ENCODE measurements at regions not wholly inside any gene's neighbourhood (a gene's known extent, or its start where the extent isn't known, plus 50 kb on each side); places are given as distances from the start of the nearest gene placed in this dataset.
"Not testable (repeated sequence)": the region's sequence is repeated elsewhere in the genome, so short reads cannot be mapped to it uniquely, and the experiment has no call there.

DNA sequence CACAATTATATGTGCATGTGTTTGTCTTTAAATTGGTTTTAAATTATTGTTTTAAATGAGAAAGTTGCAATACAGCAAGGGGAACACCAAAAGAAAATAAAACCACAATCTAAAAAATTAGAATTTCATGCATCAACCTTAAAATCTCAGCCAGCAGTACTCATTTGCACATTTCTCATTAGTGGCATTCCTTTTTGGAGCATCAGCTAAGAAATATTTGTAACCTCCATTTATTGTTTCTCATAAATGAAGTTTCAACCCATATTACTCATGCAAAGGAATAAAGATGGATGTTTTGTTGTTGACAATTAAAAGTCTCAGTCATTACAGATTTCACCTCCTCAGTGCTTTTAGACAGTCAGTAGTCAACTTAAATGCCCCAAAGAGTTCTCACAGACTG, 160.1 kb downstream of the TBX15 start:
- Mint-ChIP-seq H3K27me3 (ENCODE audit: low read depth) (no peaks in the 10 kb centered on the region), H3K9me3 (peaks cover 15 to 16% of the 10 kb centered on the region in 2 donors), H3K4me1 (ENCODE audit: low read depth) (no peaks in the 10 kb centered on the region), H3K27ac (no peak overlapping the region), H3K36me3 (ENCODE audit: insufficient read depth in 2 of 2) (peaks cover 1 to 3% of the 10 kb centered on the region in 2 donors), H3K4me3 (no peak overlapping the region)
- DNase-seq (no peak), ATAC-seq (replicated peaks in 1 of 2) (no peak)

DNA sequence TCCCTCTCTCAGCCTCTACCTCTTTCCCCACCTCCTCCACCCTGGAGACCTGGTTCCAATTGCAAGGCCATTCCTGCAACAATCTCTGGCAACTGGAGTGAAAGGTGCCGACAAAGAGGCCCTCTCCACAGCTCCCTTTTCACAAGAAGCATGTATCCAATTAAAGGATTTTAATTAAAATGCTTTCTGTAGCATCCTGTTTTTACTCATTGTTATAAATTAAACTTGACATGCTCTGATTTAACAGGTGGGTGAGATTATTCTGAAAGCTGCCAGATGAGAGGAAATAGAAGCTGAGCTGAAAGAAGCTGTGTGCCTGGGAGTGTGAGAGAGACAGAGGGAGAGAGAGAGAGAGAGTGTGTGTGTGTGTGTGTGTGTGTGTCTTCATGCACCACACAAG, 160.5 kb downstream of the TBX15 start:
- no peak for ATAC-seq (replicated peaks in 1 of 2)
- Mint-ChIP-seq H3K4me1 (ENCODE audit: low read depth) (no peaks in the 10 kb centered on the region), H3K4me3 (no peak overlapping the region), H3K27ac (no peak overlapping the region), H3K9me3 (peaks cover 14 to 16% of the 10 kb centered on the region in 2 donors), H3K27me3 (ENCODE audit: low read depth) (no peaks in the 10 kb centered on the region), H3K36me3 (ENCODE audit: insufficient read depth in 2 of 2) (peaks cover 1 to 3% of the 10 kb centered on the region in 2 donors)
- no peak for DNase-seq

DNA sequence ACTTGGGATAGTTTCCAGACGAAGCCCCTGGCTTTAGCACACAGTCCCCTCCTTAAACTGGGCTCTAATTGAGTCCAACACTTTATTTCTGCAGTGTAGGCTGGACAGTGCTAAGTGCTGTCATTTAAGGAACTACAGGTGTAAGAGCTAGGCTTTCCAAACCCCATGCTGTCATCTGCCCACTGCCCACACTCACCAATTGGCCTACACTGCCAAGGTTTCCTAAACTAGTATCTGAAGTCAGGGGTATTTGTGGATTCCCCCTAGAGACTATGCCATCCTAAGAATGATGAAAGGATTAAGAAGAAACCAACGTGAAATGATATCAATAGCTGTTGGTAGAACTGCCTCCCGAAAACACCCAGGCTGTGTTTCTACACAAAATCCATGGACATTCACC, 160.9 kb downstream of the TBX15 start:
- ATAC-seq (replicated peaks in 1 of 2): no peak

DNA sequence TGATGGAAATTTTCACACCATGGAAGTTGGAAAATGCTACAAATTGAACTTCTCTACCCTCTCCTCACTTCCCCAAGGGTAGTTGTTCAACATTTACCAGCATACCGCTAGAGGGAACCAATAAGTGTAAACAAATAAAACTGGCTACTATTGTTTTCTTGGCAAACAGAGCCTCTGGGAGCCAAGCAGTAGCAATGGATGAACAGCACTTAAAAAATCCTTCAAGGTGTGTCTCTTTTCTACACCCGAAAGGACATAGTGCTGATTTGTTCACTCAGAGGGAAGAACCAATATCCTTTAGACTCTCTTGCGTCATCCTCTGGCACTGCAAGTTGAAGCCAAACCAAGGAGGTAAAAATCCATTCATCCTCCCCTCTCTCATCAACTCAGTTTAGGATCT, 161.5 kb downstream of the TBX15 start:
- H3K27ac Mint-ChIP-seq: no peak overlapping the region
- peaks cover 13 to 18% of the 10 kb centered on the region in 2 donors for H3K9me3 Mint-ChIP-seq
- ATAC-seq (replicated peaks in 1 of 2): no peak
- H3K4me1 Mint-ChIP-seq (ENCODE audit: low read depth): no peaks in the 10 kb centered on the region
- no peak overlapping the region for H3K4me3 Mint-ChIP-seq
- H3K27me3 Mint-ChIP-seq (ENCODE audit: low read depth): no peaks in the 10 kb centered on the region
- DNase-seq: no peak
- H3K36me3 Mint-ChIP-seq (ENCODE audit: insufficient read depth in 2 of 2): peaks cover 1 to 3% of the 10 kb centered on the region in 2 donors

More for the DNA sequence above, 160.9 kb downstream of the TBX15 start:
- Mint-ChIP-seq H3K4me1 (ENCODE audit: low read depth) (no peaks in the 10 kb centered on the region), H3K36me3 (ENCODE audit: insufficient read depth in 2 of 2) (peaks cover 1 to 3% of the 10 kb centered on the region in 2 donors), H3K27ac (no peak overlapping the region), H3K9me3 (peaks cover 13 to 16% of the 10 kb centered on the region in 2 donors), H3K4me3 (no peak overlapping the region), H3K27me3 (ENCODE audit: low read depth) (no peaks in the 10 kb centered on the region)
- no peak for DNase-seq

DNA sequence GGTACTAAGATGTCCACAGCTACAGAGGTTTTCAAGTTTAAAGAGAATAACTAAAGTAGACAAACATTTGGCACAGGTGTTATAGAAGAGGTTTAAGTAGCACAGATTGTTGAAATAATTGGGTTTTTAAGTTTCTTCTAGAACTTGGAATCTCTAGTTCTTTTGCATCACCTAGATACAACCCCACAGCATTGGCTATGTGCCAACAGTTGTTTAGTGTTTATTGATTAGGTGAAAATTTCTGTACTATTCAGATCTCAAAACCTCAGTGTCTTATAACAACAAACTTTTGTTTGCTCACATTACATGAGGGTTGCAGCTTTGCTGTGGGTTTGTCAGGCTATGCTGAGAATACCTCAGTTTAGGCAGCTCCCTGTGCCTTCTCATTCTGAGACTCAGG, 162.5 kb downstream of the TBX15 start:
- DNase-seq (no peak), ATAC-seq (replicated peaks in 1 of 2) (no peak)
- peaks cover 0 to 3% of the 10 kb centered on the region in 2 donors for H3K36me3 Mint-ChIP-seq (ENCODE audit: insufficient read depth in 2 of 2)
- H3K27ac Mint-ChIP-seq: no peak overlapping the region
- H3K4me1 Mint-ChIP-seq (ENCODE audit: low read depth): no peaks in the 10 kb centered on the region
- H3K27me3 Mint-ChIP-seq (ENCODE audit: low read depth): no peaks in the 10 kb centered on the region
- no peak overlapping the region for H3K4me3 Mint-ChIP-seq
- H3K9me3 Mint-ChIP-seq: peaks cover 11 to 17% of the 10 kb centered on the region in 2 donors

DNA sequence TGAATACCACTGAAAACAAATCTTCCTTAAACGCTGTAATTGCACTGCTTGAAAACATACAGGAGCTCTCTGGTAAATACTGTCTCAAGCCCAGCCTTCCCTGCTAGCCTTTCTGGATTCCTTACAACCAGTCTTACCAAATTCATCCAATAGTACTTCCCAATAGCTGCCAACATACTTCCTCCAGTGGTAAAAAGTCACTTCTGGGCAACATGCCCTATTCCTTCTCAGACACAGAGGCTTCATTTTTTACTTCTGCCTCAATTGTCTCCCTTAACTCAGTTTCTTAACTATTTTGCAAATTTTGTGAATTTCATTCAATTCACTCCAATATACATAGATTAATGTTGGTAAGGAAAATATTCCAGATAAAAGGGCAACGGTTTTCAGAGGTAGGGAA, 166.3 kb downstream of the TBX15 start:
- Mint-ChIP-seq H3K27ac (no peak overlapping the region), H3K27me3 (ENCODE audit: low read depth) (no peaks in the 10 kb centered on the region), H3K9me3 (peaks cover 6 to 11% of the 10 kb centered on the region in 2 donors), H3K4me3 (no peak overlapping the region), H3K4me1 (ENCODE audit: low read depth) (no peaks in the 10 kb centered on the region), H3K36me3 (ENCODE audit: insufficient read depth in 2 of 2) (no peaks in the 10 kb centered on the region)
- ATAC-seq (replicated peaks in 1 of 2) (no peak), DNase-seq (no peak)

DNA sequence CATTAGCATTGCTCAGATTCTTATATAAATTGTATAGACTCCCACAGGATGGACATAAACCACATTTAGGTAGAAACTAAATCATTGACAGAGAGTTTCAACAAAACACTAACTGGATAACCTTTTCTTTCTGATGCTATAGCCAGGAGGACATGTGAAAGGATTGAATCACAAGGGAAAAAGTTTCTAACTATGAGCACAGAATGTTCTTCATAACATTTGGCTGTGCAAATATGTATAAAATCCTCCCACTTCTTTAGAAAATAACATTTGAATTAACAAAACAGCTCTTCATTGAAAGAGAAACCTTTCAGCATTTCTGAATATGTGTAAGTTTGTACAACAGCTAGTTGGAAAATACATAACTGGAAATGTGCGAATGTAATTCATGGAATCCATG, 167.3 kb downstream of the TBX15 start:
- H3K27me3 Mint-ChIP-seq (ENCODE audit: low read depth): no peaks in the 10 kb centered on the region
- ATAC-seq (replicated peaks in 1 of 2): no peak
- no peaks in the 10 kb centered on the region for H3K36me3 Mint-ChIP-seq (ENCODE audit: insufficient read depth in 2 of 2)

DNA sequence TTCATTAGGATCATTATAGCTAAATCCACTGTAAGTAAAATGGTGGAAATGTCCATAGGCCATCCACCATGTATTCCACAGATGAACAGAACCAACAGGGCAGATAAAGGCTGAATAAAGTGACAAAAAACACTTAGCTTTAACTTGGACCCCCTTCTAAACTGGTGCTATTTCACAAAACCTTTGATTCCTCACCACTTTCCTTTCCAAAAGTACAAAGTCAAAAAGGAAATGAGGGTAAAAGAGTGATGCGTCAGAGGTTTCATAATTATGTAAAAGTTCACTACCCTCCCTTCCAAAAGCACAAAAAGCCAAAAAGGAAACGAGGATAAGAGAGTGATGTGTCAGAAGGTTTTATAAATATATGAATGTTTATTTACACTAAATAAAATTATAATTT, 172.2 kb downstream of the TBX15 start:
- no peak for ATAC-seq (replicated peaks in 1 of 2)
- no peak for DNase-seq
- Mint-ChIP-seq H3K9me3 (peaks cover 5% of the 10 kb centered on the region in 2 donors), H3K4me1 (ENCODE audit: low read depth) (no peaks in the 10 kb centered on the region), H3K27ac (no peak overlapping the region), H3K27me3 (ENCODE audit: low read depth) (no peaks in the 10 kb centered on the region), H3K4me3 (no peak overlapping the region), H3K36me3 (ENCODE audit: insufficient read depth in 2 of 2) (no peaks in the 10 kb centered on the region)

More for the DNA sequence above, 167.3 kb downstream of the TBX15 start:
- Mint-ChIP-seq H3K4me3 (no peak overlapping the region), H3K9me3 (peaks cover 6 to 11% of the 10 kb centered on the region in 2 donors), H3K27ac (no peak overlapping the region), H3K4me1 (ENCODE audit: low read depth) (no peaks in the 10 kb centered on the region)
- DNase-seq: no peak

DNA sequence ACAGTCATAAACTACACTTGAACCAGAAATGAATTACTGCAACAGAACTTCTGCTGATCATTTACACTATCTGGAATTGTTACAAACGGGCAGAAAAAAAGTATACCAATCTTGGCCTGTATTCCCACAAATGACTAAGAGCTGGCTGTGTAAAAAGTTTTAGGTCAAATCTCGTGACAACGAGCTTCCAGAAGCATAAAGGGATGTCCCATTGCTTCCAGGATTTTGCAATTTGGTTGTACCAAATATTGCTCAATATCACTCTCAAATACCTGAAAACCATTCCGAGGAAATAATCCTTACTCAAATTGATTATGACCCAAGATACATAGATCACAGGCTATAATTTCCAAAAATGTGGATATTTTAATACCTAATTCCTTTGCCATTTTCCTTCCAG, 175.6 kb downstream of the TBX15 start:
- no peak overlapping the region for H3K27ac Mint-ChIP-seq
- DNase-seq (no peak), ATAC-seq (replicated peaks in 1 of 2) (no peak)
- no peaks in the 10 kb centered on the region for H3K27me3 Mint-ChIP-seq (ENCODE audit: low read depth)
- H3K4me3 Mint-ChIP-seq: no peak overlapping the region
- peaks cover 3% of the 10 kb centered on the region in 2 donors for H3K9me3 Mint-ChIP-seq
- H3K36me3 Mint-ChIP-seq (ENCODE audit: insufficient read depth in 2 of 2): no peaks in the 10 kb centered on the region
- no peaks in the 10 kb centered on the region for H3K4me1 Mint-ChIP-seq (ENCODE audit: low read depth)

DNA sequence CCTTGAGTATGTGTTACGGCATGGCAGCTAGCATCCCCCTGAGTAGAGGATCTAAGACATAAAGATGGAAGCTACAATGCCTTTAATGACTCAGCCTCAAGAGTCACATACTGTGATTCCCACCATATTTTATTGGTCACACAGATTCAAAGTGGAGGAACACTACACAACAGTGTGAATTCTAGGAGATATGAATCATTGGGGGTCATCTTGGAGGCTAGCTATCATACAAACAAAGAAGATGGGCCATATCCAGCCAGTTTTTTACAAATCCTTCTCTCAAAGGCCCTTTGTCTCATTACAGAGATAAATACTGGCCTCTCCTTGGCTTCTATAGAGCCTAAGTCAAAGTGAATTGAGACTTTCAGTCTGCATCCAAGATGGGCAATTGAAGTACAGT, 177.0 kb downstream of the TBX15 start:
- peaks cover 3% of the 10 kb centered on the region in 2 donors for H3K9me3 Mint-ChIP-seq
- no peak for DNase-seq
- no peak overlapping the region for H3K4me3 Mint-ChIP-seq

DNA sequence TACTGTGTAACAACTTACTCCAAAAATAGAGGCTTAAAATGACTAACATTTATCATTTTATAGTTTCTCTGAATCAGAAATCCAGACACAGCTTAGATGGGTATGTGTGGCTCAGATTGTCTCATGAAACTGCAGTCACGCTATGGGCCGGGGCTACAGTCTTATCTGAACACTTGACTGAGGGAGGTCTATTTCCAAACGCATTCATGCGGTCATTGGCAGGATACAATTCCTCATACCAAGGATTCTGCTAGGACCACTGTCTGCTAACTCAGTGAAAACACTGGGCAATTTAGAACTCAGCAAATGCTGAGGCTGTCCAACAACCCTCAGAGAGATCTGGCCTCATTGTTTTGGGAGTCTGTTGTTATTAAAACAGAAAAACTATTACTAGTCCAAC, 178.6 kb downstream of the TBX15 start:
- no peak for ATAC-seq (replicated peaks in 1 of 2)
- no peak for DNase-seq
- Mint-ChIP-seq H3K36me3 (ENCODE audit: insufficient read depth in 2 of 2) (no peaks in the 10 kb centered on the region), H3K9me3 (peaks cover 3 to 4% of the 10 kb centered on the region in 2 donors), H3K27me3 (ENCODE audit: low read depth) (no peaks in the 10 kb centered on the region), H3K4me3 (no peak overlapping the region), H3K4me1 (ENCODE audit: low read depth) (no peaks in the 10 kb centered on the region), H3K27ac (no peak overlapping the region)

More for the DNA sequence above, 177.0 kb downstream of the TBX15 start:
- no peak for ATAC-seq (replicated peaks in 1 of 2)
- no peaks in the 10 kb centered on the region for H3K4me1 Mint-ChIP-seq (ENCODE audit: low read depth)
- H3K36me3 Mint-ChIP-seq (ENCODE audit: insufficient read depth in 2 of 2): no peaks in the 10 kb centered on the region
- H3K27ac Mint-ChIP-seq: no peak overlapping the region
- no peaks in the 10 kb centered on the region for H3K27me3 Mint-ChIP-seq (ENCODE audit: low read depth)

DNA sequence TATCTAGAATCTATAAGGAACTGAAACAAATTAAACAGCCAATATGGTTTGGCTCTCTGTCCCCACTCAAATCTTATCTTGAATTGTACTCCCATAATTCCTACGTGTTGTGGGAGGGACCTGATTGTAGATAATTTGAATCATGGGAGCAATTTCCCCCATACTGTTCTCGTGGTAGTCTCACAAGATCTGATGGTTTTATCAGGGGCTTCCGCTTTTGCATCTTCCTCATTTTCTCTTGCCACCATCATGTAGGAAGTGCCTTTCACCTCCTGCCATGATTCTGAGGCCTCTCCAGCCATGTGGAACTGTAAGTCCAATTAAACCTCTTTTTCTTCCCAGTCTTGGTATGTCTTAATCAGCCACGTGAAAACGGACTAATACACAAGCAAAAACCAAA, 185.0 kb downstream of the TBX15 start:
- not testable (repeated sequence) for H3K4me1 Mint-ChIP-seq (ENCODE audit: low read depth); ATAC-seq (replicated peaks in 1 of 2); H3K27me3 Mint-ChIP-seq (ENCODE audit: low read depth); H3K36me3 Mint-ChIP-seq (ENCODE audit: insufficient read depth in 2 of 2); H3K27ac Mint-ChIP-seq; H3K4me3 Mint-ChIP-seq; H3K9me3 Mint-ChIP-seq; DNase-seq

DNA sequence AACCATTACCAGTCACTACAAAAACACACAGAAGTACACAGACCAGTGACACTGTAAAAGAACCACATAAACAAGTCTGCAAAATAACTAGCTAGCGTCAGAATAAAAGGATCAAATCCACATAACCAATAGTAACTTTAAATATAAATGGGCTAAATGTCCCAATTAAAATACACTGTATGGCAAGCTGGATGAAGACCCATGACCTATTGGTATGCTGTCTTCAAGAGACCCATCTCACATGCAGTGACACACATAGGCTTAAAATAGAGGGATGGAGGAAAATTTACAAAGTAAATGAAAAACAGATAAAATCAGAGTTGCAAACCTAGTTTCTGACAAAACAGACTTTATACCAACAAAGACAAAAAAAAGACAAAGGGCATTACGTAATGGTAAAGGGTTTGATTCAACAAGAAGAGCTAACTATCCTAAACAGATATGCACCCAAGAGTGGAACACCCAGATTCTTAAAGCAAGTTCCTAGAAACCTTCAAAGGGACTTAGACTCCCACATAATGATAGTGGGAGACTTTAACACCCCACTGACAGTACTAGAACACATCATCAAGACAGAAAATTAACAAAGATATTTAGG, 196.9 kb downstream of the TBX15 start:
- Mint-ChIP-seq H3K36me3 (ENCODE audit: insufficient read depth in 2 of 2) (peaks cover 4% of the 10 kb centered on the region in 2 donors), H3K4me1 (ENCODE audit: low read depth) (no peaks in the 10 kb centered on the region), H3K9me3 (peaks cover 13 to 14% of the 10 kb centered on the region in 2 donors), H3K27me3 (ENCODE audit: low read depth) (no peaks in the 10 kb centered on the region), H3K27ac (no peak overlapping the region), H3K4me3 (no peak overlapping the region)
- ATAC-seq (replicated peaks in 1 of 2): no peak
- no peak for DNase-seq

DNA sequence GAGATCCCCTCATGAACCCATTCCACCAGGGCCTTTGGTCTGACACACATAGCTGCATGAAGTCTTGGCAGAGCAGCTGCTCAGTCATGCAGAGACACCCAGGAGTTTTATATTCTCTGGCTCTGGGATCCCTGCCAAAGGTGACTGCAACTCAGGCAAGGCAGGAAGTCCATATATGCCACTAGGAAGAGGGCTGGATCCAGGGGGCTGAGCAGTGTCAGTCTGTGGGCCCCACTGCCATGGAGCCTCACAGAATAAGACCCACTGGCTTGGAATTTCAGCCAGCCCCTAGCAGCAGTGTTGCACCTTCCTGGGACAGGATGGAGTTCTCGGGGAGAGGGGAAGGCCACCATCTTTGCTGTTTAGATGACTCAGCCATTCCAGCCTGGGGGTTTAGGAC, 199.7 kb downstream of the TBX15 start:
- H3K4me3 Mint-ChIP-seq: no peak overlapping the region
- H3K27ac Mint-ChIP-seq: no peak overlapping the region
- no peaks in the 10 kb centered on the region for H3K4me1 Mint-ChIP-seq (ENCODE audit: low read depth)
- H3K27me3 Mint-ChIP-seq (ENCODE audit: low read depth): no peaks in the 10 kb centered on the region
- H3K9me3 Mint-ChIP-seq: peaks cover 15 to 16% of the 10 kb centered on the region in 2 donors
- peaks cover 4% of the 10 kb centered on the region in 2 donors for H3K36me3 Mint-ChIP-seq (ENCODE audit: insufficient read depth in 2 of 2)
- no peak for DNase-seq
- ATAC-seq (replicated peaks in 1 of 2): no peak
